Eye (tissue), 1 donor: ENCODE measurements at regions not wholly inside any gene's neighbourhood (a gene's known extent, or its start where the extent isn't known, plus 50 kb on each side); places are given as distances from the start of the nearest gene placed in this dataset.
"Not testable (repeated sequence)": the region's sequence is repeated elsewhere in the genome, so short reads cannot be mapped to it uniquely, and the experiment has no call there.

Experiments used
- DNase-seq: peaks from one replicate; pipeline ENCODE4 v3.0.0-alpha.2; 2015

GRCh38 chr2:118449401-118449800 is 361.1 kb downstream of the INSIG2 start:
- DNase-seq, result no peak

GRCh38 chr2:118443596-118443995 is 355.3 kb downstream of the INSIG2 start:
- DNase-seq, result no peak

- no peak for DNase-seq
Measured at GRCh38 chr2:118442996-118443553, 354.8 kb downstream of the INSIG2 start.

- DNase-seq, result peak; percentile 14
Measured at GRCh38 chr2:118442046-118442445, 353.8 kb downstream of the INSIG2 start.

- DNase-seq, result no peak
Measured at GRCh38 chr2:118440404-118441098, 352.3 kb downstream of the INSIG2 start.

- DNase-seq, result no peak
Measured at GRCh38 chr2:118437501-118437900, 349.2 kb downstream of the INSIG2 start.

- no peak for DNase-seq
Measured at GRCh38 chr2:118431997-118432396, 343.7 kb downstream of the INSIG2 start.

GRCh38 chr2:118431586-118431985 is 343.3 kb downstream of the INSIG2 start:
- DNase-seq, result no peak

- no peak for DNase-seq
Measured at GRCh38 chr2:118431165-118431517, 342.9 kb downstream of the INSIG2 start.

GRCh38 chr2:118430510-118431164 is 342.4 kb downstream of the INSIG2 start:
- DNase-seq, result no peak

GRCh38 chr2:118425191-118425590 is 336.9 kb downstream of the INSIG2 start:
- DNase-seq, result no peak

- DNase-seq, result no peak
Measured at GRCh38 chr2:118423776-118424175, 335.5 kb downstream of the INSIG2 start.

GRCh38 chr2:118421648-118422047 is 333.4 kb downstream of the INSIG2 start:
- no peak for DNase-seq

GRCh38 chr2:118417406-118418120 is 329.3 kb downstream of the INSIG2 start:
- DNase-seq, result no peak

GRCh38 chr2:118415186-118415585 is 326.9 kb downstream of the INSIG2 start:
- DNase-seq, result not testable (repeated sequence)

GRCh38 chr2:118403658-118404451 is 315.6 kb downstream of the INSIG2 start:
- DNase-seq, result no peak

- DNase-seq, result no peak
Measured at GRCh38 chr2:118388771-118389170, 300.5 kb downstream of the INSIG2 start.

GRCh38 chr2:118387509-118387908 is 299.2 kb downstream of the INSIG2 start:
- DNase-seq, result no peak

- DNase-seq, result no peak
Measured at GRCh38 chr2:118386641-118387302, 298.5 kb downstream of the INSIG2 start.

- DNase-seq, result no peak
Measured at GRCh38 chr2:118380915-118381653, 292.8 kb downstream of the INSIG2 start.

- DNase-seq, result peak; percentile 61
Measured at GRCh38 chr2:118375907-118376485, 287.7 kb downstream of the INSIG2 start.
